H1 (cell line): ENCODE measurements at regions not wholly inside any gene's neighbourhood (a gene's known extent, or its start where the extent isn't known, plus 50 kb on each side); places are given as distances from the start of the nearest gene placed in this dataset.

Source experiments
- CTCF ChIA-PET: fragments of 300-600 bp; sonication (Branson Sonifier 250); formaldehyde crosslinking; loops from one replicate; lab custom pipeline; 2021; ENCODE audit not compliant: partially characterized antibody; lab: Charles Lee
- POLR2A ChIA-PET: fragments of 300-600 bp; sonication (Branson Sonifier 250); formaldehyde crosslinking; loops from one replicate; lab custom pipeline; 2021; ENCODE audit warnings: inconsistent platforms; ENCODE audit not compliant: partially characterized antibody; lab: Charles Lee
- DNase-seq, 2 experiments: peaks; one replicate each; pipeline versions ENCODE4 v3.0.0 to v3.0.0-alpha.2; 2010 to 2022; ENCODE audit warnings: low spot score in 2 of 2, low read depth in 1 of 2, mixed read lengths in 1 of 2
- FAIRE-seq: peaks from 2 replicates; lab custom pipeline; 2011; peaks lifted over from hg19 to GRCh38; lab: Jason Lieb, UNC
- H2AFZ ChIP-seq: 2 replicates; pipeline ENCODE4 v1.8.1; 2012; ENCODE audit warnings: low read length, inconsistent platforms
- H2AK5ac ChIP-seq: 2 replicates; pipeline ENCODE4 v1.6.1; 2013; ENCODE audit warnings: low read depth, low read length
- H2BK120ac ChIP-seq: replicated peaks from 2 replicates; pipeline ENCODE3; 2013; ENCODE audit warnings: low read depth, low read length, inconsistent platforms
- H2BK12ac ChIP-seq: 2 replicates; pipeline ENCODE4 v1.6.1; 2013; ENCODE audit warnings: low read depth, low read length
- H2BK15ac ChIP-seq: 2 replicates; pipeline ENCODE4 v1.6.1; 2013; ENCODE audit warnings: low read length
- H2BK20ac ChIP-seq: 2 replicates; pipeline ENCODE4 v1.6.1; 2013; ENCODE audit warnings: low read length
- H2BK5ac ChIP-seq: 2 replicates; pipeline ENCODE4 v1.6.1; 2013; ENCODE audit warnings: low read depth, low read length
- H3K14ac ChIP-seq: 2 replicates; pipeline ENCODE4 v1.6.1; 2013; ENCODE audit warnings: inconsistent platforms; ENCODE audit not compliant: insufficient read length
- H3K18ac ChIP-seq: 2 replicates; pipeline ENCODE4 v1.6.1; 2013; ENCODE audit warnings: low read length; ENCODE audit errors: extremely low read depth
- H3K23ac ChIP-seq: 2 replicates; pipeline ENCODE4 v1.6.1; 2013; ENCODE audit warnings: inconsistent platforms; ENCODE audit not compliant: insufficient read length
- H3K23me2 ChIP-seq: 2 replicates; pipeline ENCODE4 v1.6.1; 2013; ENCODE audit warnings: low read depth, low read length
- H3K27ac ChIP-seq: 2 replicates; pipeline ENCODE4 v1.6.1; 2011; ENCODE audit warnings: low read depth, low read length, inconsistent platforms
- H3K27me3 ChIP-seq, 4 experiments: replicated peaks in 1 of 4; 1 replicate in 1 of 4; 2 replicates in 3 of 4; pipeline versions ENCODE4 v1.6.1 to v1.8.1; 2011 to 2013; ENCODE audit warnings: low read length in 3 of 4, mild to moderate bottlenecking in 3 of 4, inconsistent platforms in 2 of 4, mixed read lengths in 2 of 4, moderate library complexity in 1 of 4; ENCODE audit not compliant: control insufficient read depth in 3 of 4, insufficient read depth in 3 of 4; ENCODE audit errors: extremely low read depth in 1 of 4
- H3K36me3 ChIP-seq, 4 experiments: 2 replicates each; pipeline versions ENCODE4 v1.6.1 to v1.8.1; 2011 to 2013; ENCODE audit warnings: mild to moderate bottlenecking in 4 of 4, low read length in 3 of 4, moderate library complexity in 2 of 4, control low read depth in 1 of 4, inconsistent platforms in 1 of 4; ENCODE audit not compliant: insufficient read depth in 4 of 4, control insufficient read depth in 2 of 4
- H3K4ac ChIP-seq: replicated peaks from 2 replicates; pipeline ENCODE3; 2013; ENCODE audit warnings: low read length, low read depth, mixed read lengths, inconsistent platforms; ENCODE audit not compliant: insufficient read length
- H3K4me1 ChIP-seq, 4 experiments: replicated peaks in 1 of 4; 1 replicate in 1 of 4; 2 replicates in 3 of 4; pipeline versions ENCODE4 v1.6.1 to v1.8.1; 2011 to 2013; ENCODE audit warnings: low read length in 3 of 4, inconsistent platforms in 2 of 4, mixed read lengths in 1 of 4; ENCODE audit not compliant: insufficient read depth in 4 of 4, control insufficient read depth in 3 of 4
- H3K4me2 ChIP-seq, 2 experiments: 2 replicates each; pipeline versions ENCODE4 v1.6.1 to v1.8.1; 2011 to 2013; ENCODE audit warnings: low read depth in 2 of 2, low read length in 2 of 2, control low read depth in 1 of 2, inconsistent platforms in 1 of 2, mild to moderate bottlenecking in 1 of 2; ENCODE audit not compliant: insufficient read depth in 1 of 2
- H3K4me3 ChIP-seq, 4 experiments: fragments of 200-600, 300-600 bp in 1 of 4; sonication (generic), shearing (Covaris generic), sonication (Bioruptor Twin) in 1 of 4; 2 replicates each; pipeline versions ENCODE4 v1.5.1 to v1.8.1; 2011 to 2016; ENCODE audit warnings: low read length in 4 of 4, low read depth in 3 of 4, control low read depth in 2 of 4, inconsistent platforms in 2 of 4, mild to moderate bottlenecking in 2 of 4, mixed read lengths in 1 of 4, moderate library complexity in 1 of 4; ENCODE audit not compliant: insufficient read depth in 2 of 4; ENCODE audit errors: extremely low read depth in 1 of 4
- H3K56ac ChIP-seq: replicated peaks from 2 replicates; pipeline ENCODE3; 2013; ENCODE audit warnings: low read depth, mild to moderate bottlenecking, mixed read lengths, low read length, inconsistent platforms; ENCODE audit not compliant: insufficient read length
- H3K79me1 ChIP-seq: 2 replicates; pipeline ENCODE4 v1.6.1; 2013; ENCODE audit warnings: low read depth, low read length, control low read depth
- H3K79me2 ChIP-seq, 2 experiments: 2 replicates each; pipeline versions ENCODE4 v1.6.1 to v1.8.1; 2012 to 2013; ENCODE audit warnings: low read length in 2 of 2, mild to moderate bottlenecking in 2 of 2, inconsistent platforms in 1 of 2; ENCODE audit not compliant: insufficient read depth in 2 of 2, control insufficient read depth in 1 of 2
- H3K9ac ChIP-seq, 4 experiments: replicated peaks in 1 of 4; 1 replicate in 1 of 4; 2 replicates in 3 of 4; pipeline versions ENCODE4 v1.6.1 to v1.8.1; 2011 to 2013; ENCODE audit warnings: low read depth in 3 of 4, low read length in 3 of 4, control low read depth in 2 of 4, mild to moderate bottlenecking in 2 of 4, moderate library complexity in 2 of 4, inconsistent platforms in 1 of 4; ENCODE audit errors: extremely low read depth in 1 of 4
- H3K9me3 ChIP-seq, 2 experiments: 2 replicates each; pipeline versions ENCODE4 v1.6.1 to v1.8.1; 2012 to 2013; ENCODE audit warnings: mild to moderate bottlenecking in 2 of 2, moderate library complexity in 2 of 2, control low read depth in 1 of 2, inconsistent platforms in 1 of 2, low read depth in 1 of 2, low read length in 1 of 2, mixed read lengths in 1 of 2; ENCODE audit not compliant: insufficient read depth in 2 of 2
- H4K20me1 ChIP-seq, 2 experiments: replicated peaks in 1 of 2; 2 replicates each; pipeline versions ENCODE3 to v1.8.1; 2011 to 2013; ENCODE audit warnings: inconsistent platforms in 2 of 2, low read length in 2 of 2, mild to moderate bottlenecking in 1 of 2; ENCODE audit not compliant: insufficient read depth in 2 of 2, control insufficient read depth in 1 of 2
- H4K5ac ChIP-seq: 2 replicates; pipeline ENCODE4 v1.6.1; 2013; ENCODE audit warnings: low read length, low read depth, mixed read lengths, inconsistent platforms; ENCODE audit not compliant: insufficient read length
- H4K8ac ChIP-seq: 2 replicates; pipeline ENCODE4 v1.8.0; 2013; ENCODE audit warnings: mild to moderate bottlenecking, moderate library complexity, low read length, inconsistent platforms; ENCODE audit not compliant: insufficient read depth; ENCODE audit errors: extremely low read depth
- H4K91ac ChIP-seq: replicated peaks from 2 replicates; pipeline ENCODE3; 2013; ENCODE audit warnings: low read length, mixed read lengths, inconsistent platforms; ENCODE audit not compliant: insufficient read length
- FOSL1 ChIP-seq: IDR thresholded peaks from 2 replicates; pipeline ENCODE4 v1.6.1; 2011; ENCODE audit warnings: mild to moderate bottlenecking, low read depth, low read length, moderate library complexity; ENCODE audit not compliant: insufficient read depth
- MAX ChIP-seq: IDR thresholded peaks from 2 replicates; pipeline ENCODE4 v1.6.1; 2012; ENCODE audit warnings: inconsistent platforms
- NANOG ChIP-seq: IDR thresholded peaks from 2 replicates; pipeline ENCODE4 v1.6.1; 2011; ENCODE audit warnings: low read length, low read depth, mild to moderate bottlenecking, inconsistent platforms; ENCODE audit not compliant: insufficient read depth, poor library complexity, severe bottlenecking
- RAD21 ChIP-seq, 2 experiments: IDR thresholded peaks in 1 of 2; conservative IDR thresholded peaks in 1 of 2; 2 replicates each; pipeline ENCODE4 v1.6.1; 2011; ENCODE audit warnings: low read depth in 2 of 2, low read length in 2 of 2, improper control_type of control experiment in 1 of 2, inconsistent platforms in 1 of 2, mild to moderate bottlenecking in 1 of 2, moderate library complexity in 1 of 2
- RNF2 ChIP-seq: fragments of 200-900, 300-1000 bp; sonication (generic); IDR thresholded peaks from 2 replicates; pipeline ENCODE4 v1.7.1; 2016; ENCODE audit warnings: borderline replicate concordance, low read depth, mild to moderate bottlenecking, antibody characterized with exemption, low read length; ENCODE audit not compliant: poor library complexity, severe bottlenecking; ENCODE audit errors: missing control alignments
- YY1 ChIP-seq: IDR thresholded peaks from 2 replicates; pipeline ENCODE4 v1.6.1; 2011; ENCODE audit warnings: low read depth, mild to moderate bottlenecking, low read length
- WGBS, 2 experiments: shearing (Covaris generic) in 1 of 2; methylation state at CpG; one replicate each; pipeline versions ENCODE4 v1.1.6 to v1.1.7; 2013 to 2015; ENCODE audit warnings: low lambda C conversion rate in 2 of 2, mixed read lengths in 2 of 2, inconsistent platforms in 1 of 2, low coverage in 1 of 2, missing lambda C conversion rate in 1 of 2; ENCODE audit not compliant: insufficient replicate concordance in 2 of 2, insufficient coverage in 1 of 2, insufficient read length in 1 of 2; ENCODE audit errors: extremely low coverage in 1 of 2, missing lambda C conversion rate in 1 of 2; 5-methylcytosine and 5-hydroxymethylcytosine counted together

- WGBS, 2 experiments = 92% methylated on average over 1 of the region's 1 CpG; no CpG with 5 or more reads in 1 of the 2 experiments
- Histone ChIP-seq H3K36me3 (no peaks in the 10 kb centered on the region), H3K9me3 (no peaks in the 10 kb centered on the region), H2AFZ (no peak overlapping the region), H3K4me1 (no peaks in the 10 kb centered on the region), H2BK5ac (no peak overlapping the region), H4K5ac (no peak overlapping the region), H3K14ac (no peak overlapping the region), H2BK12ac (no peak overlapping the region), H3K56ac (no peak overlapping the region), H3K4me3 (no peak overlapping the region), H3K23me2 (no peaks in the 10 kb centered on the region), H3K9ac (no peak overlapping the region), H2AK5ac (no peak overlapping the region), H4K91ac (no peak overlapping the region), H2BK120ac (no peak overlapping the region), H3K27ac (no peak overlapping the region), H3K79me1 (no peaks in the 10 kb centered on the region), H3K79me2 (no peaks in the 10 kb centered on the region), H4K20me1 (no peaks in the 10 kb centered on the region), H2BK15ac (no peak overlapping the region), H3K4me2 (no peak overlapping the region), H4K8ac (no peak overlapping the region), H3K18ac (no peak overlapping the region), H3K27me3 (no peaks in the 10 kb centered on the region), H2BK20ac (no peak overlapping the region), H3K23ac (no peak overlapping the region), H3K4ac (no peak overlapping the region)
- no peak for DNase-seq
- no peak for TF ChIP-seq RNF2
- no peak for TF ChIP-seq YY1
- no peak for TF ChIP-seq FOSL1
- no peak for TF ChIP-seq NANOG
- no peak for TF ChIP-seq RAD21 (IDR thresholded peaks at IDR 0.05 in 1 of 2, conservative IDR thresholded peaks at IDR 0.05 in 1 of 2; ENCODE audit: low read depth in 2 of 2, low read length in 2 of 2)
- no peak for TF ChIP-seq MAX
- FAIRE-seq = no peak
- POLR2A ChIA-PET = no interaction called here
- CTCF ChIA-PET = no interaction called here
Measured at GRCh38 chr2:184463866-184464248, 134.5 kb upstream of the ZNF804A start.
